NT2/D1 (cell line): ENCODE measurements at regions not wholly inside any gene's neighbourhood (a gene's known extent, or its start where the extent isn't known, plus 50 kb on each side); places are given as distances from the start of the nearest gene placed in this dataset.
"Not testable (repeated sequence)": the region's sequence is repeated elsewhere in the genome, so short reads cannot be mapped to it uniquely, and the experiment has no call there.

Experiments
- DNase-seq: peaks from one replicate; pipeline ENCODE4 v3.0.0-alpha.2; 2011; ENCODE audit warnings: low read depth, low spot score
- H3K27me3 ChIP-seq: 2 replicates; pipeline ENCODE4 v1.6.0; 2011; ENCODE audit warnings: mild to moderate bottlenecking; ENCODE audit not compliant: insufficient read length, insufficient read depth
- H3K36me3 ChIP-seq: 2 replicates; pipeline ENCODE4 v1.6.1; 2011; ENCODE audit warnings: mild to moderate bottlenecking, low read length, mixed read lengths; ENCODE audit not compliant: insufficient read depth, insufficient read length
- H3K4me1 ChIP-seq: 2 replicates; pipeline ENCODE4 v1.5.1; 2011; ENCODE audit not compliant: insufficient read depth, insufficient read length
- H3K4me3 ChIP-seq: 2 replicates; pipeline ENCODE4 v1.5.1; 2011; ENCODE audit warnings: low read depth; ENCODE audit not compliant: insufficient read length
- H3K9ac ChIP-seq: 2 replicates; pipeline ENCODE4 v1.6.0; 2011; ENCODE audit warnings: low read depth; ENCODE audit not compliant: insufficient read length
- H3K9me3 ChIP-seq: 2 replicates; pipeline ENCODE4 v1.5.1; 2011; ENCODE audit warnings: mild to moderate bottlenecking, low read length; ENCODE audit not compliant: insufficient read depth
- SUZ12 ChIP-seq: IDR thresholded peaks from 2 replicates; pipeline ENCODE4 v1.6.1; 2011; ENCODE audit not compliant: insufficient read length, insufficient read depth; ENCODE audit errors: extremely low read depth
- YY1 ChIP-seq: IDR thresholded peaks from 2 replicates; pipeline ENCODE4 v1.6.1; 2011; ENCODE audit not compliant: insufficient read length, insufficient read depth
- ZNF274 ChIP-seq: IDR thresholded peaks from 2 replicates; pipeline ENCODE4 v1.6.1; 2011; ENCODE audit warnings: mild to moderate bottlenecking, low read depth, low read length

DNA sequence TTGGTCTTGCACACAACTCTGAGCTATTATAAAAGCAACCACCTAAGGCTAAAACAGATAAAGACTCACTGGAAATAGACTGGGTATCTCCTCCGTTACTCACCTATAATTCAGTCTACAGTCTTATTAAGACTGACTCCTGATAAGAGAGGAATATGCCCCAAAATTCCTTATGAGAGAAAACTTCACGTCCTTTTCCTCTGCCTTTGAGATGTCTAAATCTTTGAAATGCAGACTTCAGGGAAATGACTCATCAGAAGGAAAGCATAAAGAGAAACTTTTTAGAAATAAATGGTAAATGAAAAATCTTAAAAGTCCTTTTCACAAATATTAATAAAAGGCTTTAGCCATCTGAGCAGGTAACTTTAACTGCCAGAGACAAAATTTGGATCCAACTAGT lies 187.5 kb upstream of the RTL1 start:
- no peaks in the 10 kb centered on the region for H3K27me3 ChIP-seq
- no peak for DNase-seq
- no peak overlapping the region for H3K9ac ChIP-seq
- TF ChIP-seq SUZ12 (no peak), YY1 (no peak), ZNF274 (no peak)
- no peaks in the 10 kb centered on the region for H3K9me3 ChIP-seq
- H3K36me3 ChIP-seq, result no peaks in the 10 kb centered on the region
- no peak overlapping the region for H3K4me3 ChIP-seq
- H3K4me1 ChIP-seq, result peaks cover 4% of the 10 kb centered on the region

DNA sequence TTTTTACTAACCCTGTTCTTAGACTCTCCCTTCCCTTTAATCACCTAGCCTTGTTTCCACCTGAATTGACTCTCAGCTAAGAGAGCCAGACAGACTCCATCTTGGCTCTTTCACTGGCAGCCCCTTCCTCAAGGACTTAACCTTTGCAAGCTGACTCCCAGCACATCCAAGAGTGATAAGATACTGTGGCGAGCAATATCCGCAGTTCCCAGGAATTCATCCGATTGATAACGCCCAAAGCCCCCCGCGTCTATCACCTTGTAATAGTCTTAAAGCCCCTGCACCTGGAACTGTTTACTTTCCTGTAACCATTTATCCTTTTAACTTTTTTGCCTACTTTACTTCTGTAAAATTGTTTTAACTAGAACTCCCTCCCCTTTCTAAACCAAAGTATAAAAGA lies 191.4 kb upstream of the RTL1 start:
- H3K4me1 ChIP-seq, H3K27me3 ChIP-seq, H3K9me3 ChIP-seq, H3K9ac ChIP-seq, DNase-seq, H3K36me3 ChIP-seq, H3K4me3 ChIP-seq: not testable (repeated sequence)

DNA sequence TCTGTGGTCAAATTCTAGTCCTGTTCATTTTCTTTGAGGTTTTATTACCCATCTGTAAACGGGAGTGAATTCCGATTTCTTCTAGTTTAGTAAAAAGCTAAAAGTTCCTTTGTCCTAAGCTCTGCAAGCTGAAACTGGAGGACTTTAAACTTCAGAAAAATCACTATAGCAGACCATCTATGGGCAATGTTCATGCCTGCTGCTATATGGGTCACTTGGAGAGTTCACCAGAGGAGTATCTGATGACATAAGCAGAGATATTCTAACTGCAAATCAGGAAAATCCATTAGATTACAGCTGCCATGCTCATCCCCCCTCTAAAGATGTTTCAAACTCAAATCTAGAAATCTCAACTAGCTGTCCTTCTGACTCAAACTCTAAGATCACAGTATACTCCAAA lies 193.0 kb upstream of the RTL1 start:
- Histone ChIP-seq H3K9me3 (peaks cover 5% of the 10 kb centered on the region; the same call in 1 of the 2 replicates), H3K36me3 (no peaks in the 10 kb centered on the region), H3K27me3 (no peaks in the 10 kb centered on the region), H3K4me1 (no peaks in the 10 kb centered on the region), H3K4me3 (no peak overlapping the region), H3K9ac (no peak overlapping the region)
- no peak for TF ChIP-seq ZNF274
- no peak for TF ChIP-seq YY1
- TF ChIP-seq SUZ12, result no peak
- no peak for DNase-seq

DNA sequence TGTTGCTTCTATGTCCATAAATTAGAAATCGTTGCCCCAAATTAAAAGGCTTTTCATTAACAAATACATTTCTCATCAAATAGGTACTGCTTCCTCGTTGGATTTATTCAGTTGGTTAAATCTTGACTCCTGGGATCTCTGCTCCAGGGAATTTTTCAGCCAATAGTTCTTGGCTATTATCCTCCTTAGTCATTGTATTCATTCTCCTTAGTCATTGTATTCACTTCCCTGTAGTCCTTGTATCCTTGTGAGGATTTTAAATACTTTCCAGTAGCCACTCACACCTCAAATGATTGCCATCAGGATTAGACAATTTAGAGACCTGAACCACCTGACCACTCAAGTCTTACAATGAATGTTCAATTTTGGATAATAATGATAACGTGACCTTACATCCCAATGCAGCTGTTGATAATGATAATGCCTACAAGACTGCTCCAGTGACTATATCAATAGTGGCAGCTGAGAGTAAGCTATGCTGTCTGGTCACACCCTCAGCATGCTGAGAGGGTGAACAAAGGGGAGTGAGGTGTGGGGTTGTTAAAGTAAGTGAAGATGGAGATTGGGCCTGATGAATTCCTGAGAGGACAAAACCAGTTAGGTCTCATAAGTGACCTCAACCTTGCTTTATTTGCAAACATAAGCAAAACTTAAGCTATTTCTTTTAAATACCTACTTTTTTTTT lies 193.7 kb upstream of the RTL1 start:
- H3K4me1 ChIP-seq, result no peaks in the 10 kb centered on the region

DNA sequence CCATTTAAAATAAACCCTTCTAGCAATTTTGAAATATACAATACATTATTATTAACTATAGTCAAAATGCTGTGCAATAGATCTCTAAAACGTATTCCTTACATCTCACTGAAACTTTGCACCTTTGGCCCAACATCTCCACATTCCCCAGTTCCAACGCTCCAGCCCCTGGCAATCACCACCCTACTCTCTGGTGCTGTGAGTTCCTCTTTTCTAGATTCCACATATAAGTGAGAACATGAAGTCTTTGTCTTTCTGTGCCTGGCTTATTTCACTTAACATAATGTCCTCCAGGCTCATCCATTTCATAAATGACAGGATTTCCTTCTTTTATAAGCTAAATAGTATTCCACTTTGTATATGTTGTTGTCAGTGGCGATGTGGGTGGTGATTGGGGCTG lies 194.7 kb upstream of the RTL1 start:
- DNase-seq, result no peak
- Histone ChIP-seq H3K4me1 (peaks cover 2% of the 10 kb centered on the region), H3K4me3 (no peak overlapping the region), H3K36me3 (no peaks in the 10 kb centered on the region), H3K9ac (no peak overlapping the region), H3K9me3 (peaks cover 5% of the 10 kb centered on the region; the same call in 1 of the 2 replicates), H3K27me3 (no peaks in the 10 kb centered on the region)
- TF ChIP-seq SUZ12, result no peak
- TF ChIP-seq YY1, result no peak
- TF ChIP-seq ZNF274, result no peak

More for the DNA sequence above, 193.7 kb upstream of the RTL1 start:
- Histone ChIP-seq H3K9ac (no peak overlapping the region), H3K27me3 (no peaks in the 10 kb centered on the region), H3K9me3 (peaks cover 5% of the 10 kb centered on the region; the same call in 1 of the 2 replicates), H3K4me3 (no peak overlapping the region), H3K36me3 (no peaks in the 10 kb centered on the region)
- no peak for DNase-seq
- TF ChIP-seq YY1, result no peak
- no peak for TF ChIP-seq SUZ12
- TF ChIP-seq ZNF274, result no peak

DNA sequence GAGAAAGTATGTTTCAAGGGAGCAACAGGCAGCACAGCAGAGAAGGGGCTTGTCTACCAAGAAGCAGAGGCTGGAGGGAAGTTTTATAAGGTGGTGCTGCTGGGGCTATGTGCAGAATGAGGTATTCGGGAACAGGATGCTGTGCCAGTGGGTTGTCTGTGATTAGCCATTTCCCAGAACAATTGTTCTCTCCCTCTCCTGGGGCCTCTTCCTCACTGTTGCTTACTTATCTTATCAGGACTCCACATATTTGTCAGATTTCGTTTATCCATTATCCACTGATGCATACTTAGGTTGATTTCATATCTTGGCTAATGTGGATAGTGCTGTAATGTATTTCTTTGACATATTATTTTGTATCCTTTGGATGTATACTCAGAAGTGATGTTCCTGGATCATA lies 195.1 kb upstream of the RTL1 start:
- Histone ChIP-seq H3K4me1 (peaks cover 5% of the 10 kb centered on the region), H3K9me3 (peaks cover 5% of the 10 kb centered on the region; the same call in 1 of the 2 replicates), H3K36me3 (no peaks in the 10 kb centered on the region), H3K27me3 (no peaks in the 10 kb centered on the region), H3K4me3 (no peak overlapping the region), H3K9ac (no peak overlapping the region)
- no peak for DNase-seq
- no peak for TF ChIP-seq ZNF274
- no peak for TF ChIP-seq SUZ12
- TF ChIP-seq YY1, result no peak

DNA sequence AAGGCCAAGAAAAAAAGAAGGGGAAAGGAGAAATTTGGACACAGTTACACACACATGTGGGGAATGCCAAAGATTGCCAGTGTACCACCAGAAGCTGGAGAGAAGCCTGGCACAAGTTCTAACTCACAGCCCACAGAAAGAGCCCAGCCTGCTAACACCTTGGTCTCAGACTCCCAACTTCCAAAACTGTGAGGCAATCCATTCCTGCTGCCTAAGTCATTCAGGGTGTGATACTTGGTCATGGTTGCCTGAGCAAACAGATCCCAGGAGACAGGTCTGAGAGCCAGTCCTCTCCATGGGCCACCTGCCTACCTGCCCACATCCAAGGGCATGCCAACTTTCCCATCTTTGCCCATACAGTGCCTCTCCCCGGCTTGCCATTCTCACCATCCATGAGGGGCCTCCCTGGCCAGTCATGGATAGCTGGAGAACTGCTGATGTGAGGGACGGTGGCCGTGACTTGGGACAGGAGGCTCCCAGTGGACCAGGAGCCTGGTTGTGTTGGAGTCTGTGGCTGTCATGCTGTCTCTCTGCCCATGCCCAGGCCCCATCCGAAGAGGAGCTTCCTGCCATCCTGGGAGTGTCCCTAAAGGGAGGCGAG lies 198.0 kb upstream of the RTL1 start:
- Histone ChIP-seq H3K36me3 (no peaks in the 10 kb centered on the region), H3K27me3 (no peaks in the 10 kb centered on the region), H3K9ac (no peak overlapping the region), H3K9me3 (peaks cover 5% of the 10 kb centered on the region; the same call in 1 of the 2 replicates), H3K4me1 (peaks cover 7% of the 10 kb centered on the region), H3K4me3 (no peak overlapping the region)
- DNase-seq, result no peak
- TF ChIP-seq YY1, result no peak
- no peak for TF ChIP-seq ZNF274
- TF ChIP-seq SUZ12, result no peak

DNA sequence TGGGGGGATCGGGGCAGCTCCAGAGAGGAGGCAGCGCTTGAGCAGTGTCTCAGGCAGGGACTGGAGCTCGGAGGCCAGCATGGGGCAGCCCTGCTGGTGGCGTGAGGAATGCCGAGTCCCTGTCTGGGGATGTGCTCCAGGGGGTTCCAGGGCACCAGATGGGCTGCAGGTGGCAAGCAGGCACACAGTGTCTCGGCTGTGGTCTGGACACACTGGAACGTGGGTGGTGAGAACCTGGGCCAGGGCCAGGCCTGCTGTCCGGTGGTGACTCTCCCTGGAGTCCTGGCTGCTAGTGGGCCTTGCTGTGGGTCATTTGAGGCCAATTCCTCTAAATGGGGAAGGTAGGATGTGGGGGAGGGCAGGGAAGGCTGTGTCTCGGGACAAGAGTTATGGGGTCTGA lies 199.4 kb upstream of the RTL1 start:
- Histone ChIP-seq H3K27me3 (no peaks in the 10 kb centered on the region), H3K9ac (no peak overlapping the region), H3K4me3 (no peak overlapping the region), H3K4me1 (peaks cover 7% of the 10 kb centered on the region), H3K9me3 (peaks cover 5% of the 10 kb centered on the region; the same call in 1 of the 2 replicates), H3K36me3 (no peaks in the 10 kb centered on the region)
- no peak for DNase-seq
- no peak for TF ChIP-seq SUZ12
- TF ChIP-seq ZNF274, result no peak
